ENCODE measurements at regions not wholly inside any gene's neighbourhood (a gene's known extent, or its start where the extent isn't known, plus 50 kb on each side); places are given as distances from the start of the nearest gene placed in this dataset.
"Not testable (repeated sequence)": the region's sequence is repeated elsewhere in the genome, so short reads cannot be mapped to it uniquely, and the experiment has no call there.

GRCh38 chr7:68564306-68565135, 1033.8 kb upstream of the AUTS2 start:
- DNase-seq = no peak
- no peaks in the 10 kb centered on the region for H3K27me3 Mint-ChIP-seq
- peaks cover 0 to 6% of the 10 kb centered on the region in 2 donors for H3K9me3 Mint-ChIP-seq
- H3K4me1 Mint-ChIP-seq = no peaks in the 10 kb centered on the region
- H3K27ac Mint-ChIP-seq = no peak overlapping the region
- ATAC-seq = no peak
- no peak overlapping the region for H3K4me3 Mint-ChIP-seq

- no peak for ATAC-seq
- DNase-seq = no peak
- Mint-ChIP-seq H3K9me3 (no peaks in the 10 kb centered on the region), H3K27ac (no peak overlapping the region), H3K4me3 (no peak overlapping the region), H3K4me1 (no peaks in the 10 kb centered on the region), H3K27me3 (no peaks in the 10 kb centered on the region)
These were observed 1027.0 kb upstream of the AUTS2 start for GRCh38 chr7:68571286-68571685.

GRCh38 chr7:68573271-68574005, 1024.8 kb upstream of the AUTS2 start:
- Mint-ChIP-seq H3K4me3 (no peak overlapping the region), H3K27me3 (no peaks in the 10 kb centered on the region), H3K4me1 (no peaks in the 10 kb centered on the region), H3K27ac (no peak overlapping the region), H3K9me3 (peaks cover under 1 to 2% of the 10 kb centered on the region in 2 donors)
- ATAC-seq = no peak
- no peak for DNase-seq

DNA sequence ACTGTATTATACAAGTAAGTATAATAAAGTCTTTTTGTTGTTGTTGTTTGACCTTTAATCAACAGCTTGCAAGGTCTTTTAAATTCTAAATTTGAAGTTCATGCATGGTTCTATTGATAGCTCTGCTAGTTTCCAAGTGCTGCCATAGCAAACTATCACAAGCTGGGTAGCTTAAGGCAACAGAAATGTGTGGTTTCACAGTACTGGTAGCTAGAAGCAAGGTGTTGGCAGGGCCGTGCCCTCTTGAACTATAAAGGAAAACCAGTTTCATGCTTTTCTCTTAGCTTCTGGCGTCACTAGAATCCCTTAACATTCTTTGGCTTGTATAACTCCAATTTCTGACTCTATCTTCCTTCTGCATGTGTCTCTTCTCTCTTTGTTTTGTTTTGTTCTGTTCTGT, 1021.9 kb upstream of the AUTS2 start:
- Mint-ChIP-seq H3K4me3 (no peak overlapping the region), H3K27ac (no peak overlapping the region), H3K4me1 (no peaks in the 10 kb centered on the region), H3K9me3 (peaks cover 9 to 28% of the 10 kb centered on the region in 2 donors), H3K27me3 (no peaks in the 10 kb centered on the region)
- no peak for ATAC-seq
- DNase-seq = no peak

DNA sequence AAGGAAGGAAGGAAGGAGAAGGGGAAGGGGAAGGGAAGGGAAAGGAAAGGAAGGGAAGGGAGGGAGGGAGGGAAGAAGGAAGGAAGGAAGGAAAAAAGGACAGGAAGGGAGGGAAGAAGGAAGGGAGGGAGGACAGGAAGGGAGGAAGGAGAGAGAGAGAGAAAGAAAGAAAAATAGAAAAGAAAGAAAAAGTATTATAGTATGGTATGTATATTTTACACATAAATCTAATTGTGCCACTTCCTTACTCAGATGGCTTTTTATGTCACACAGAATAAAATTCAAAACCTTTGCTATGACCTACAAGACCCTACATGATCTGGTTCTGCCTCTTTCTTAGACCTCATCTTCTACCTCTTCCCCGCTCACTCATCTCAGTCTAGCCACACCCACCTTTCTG, 1016.9 kb upstream of the AUTS2 start:
- Mint-ChIP-seq H3K4me3 (no peak overlapping the region), H3K4me1 (no peaks in the 10 kb centered on the region), H3K27ac (no peak overlapping the region), H3K9me3 (peaks cover 16 to 39% of the 10 kb centered on the region in 2 donors), H3K27me3 (no peaks in the 10 kb centered on the region)
- ATAC-seq = no peak
- DNase-seq = no peak

DNA sequence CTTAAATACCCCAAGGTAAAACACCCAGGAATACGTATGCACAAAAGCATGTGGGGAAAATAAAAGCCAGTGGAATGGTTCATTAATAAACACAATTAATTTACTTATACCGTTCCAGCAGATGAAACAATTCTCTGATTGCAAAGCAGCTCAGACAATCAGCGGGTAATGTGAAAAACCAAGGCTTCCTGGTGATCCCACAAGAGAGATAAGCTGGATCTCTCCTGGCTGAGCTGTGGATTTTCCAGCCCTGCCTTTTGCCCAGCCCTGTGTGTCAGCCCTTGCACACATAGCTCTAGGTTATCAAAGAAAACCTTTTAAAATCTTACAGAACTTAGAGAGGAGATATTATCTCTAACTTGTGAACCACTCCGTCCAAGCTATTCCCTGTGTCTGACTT, 1010.7 kb upstream of the AUTS2 start:
- H3K4me1 Mint-ChIP-seq = no peaks in the 10 kb centered on the region
- H3K27ac Mint-ChIP-seq = peak overlapping the region in 1 of 2 donors; percentile 72
- peaks cover 0 to 21% of the 10 kb centered on the region in 2 donors for H3K9me3 Mint-ChIP-seq

GRCh38 chr7:68601826-68602225, 996.4 kb upstream of the AUTS2 start:
- Mint-ChIP-seq H3K27me3 (no peaks in the 10 kb centered on the region), H3K4me1 (no peaks in the 10 kb centered on the region), H3K4me3 (no peak overlapping the region), H3K9me3 (peaks cover 6 to 13% of the 10 kb centered on the region in 2 donors), H3K27ac (peak overlapping the region in 1 of 2 donors; percentile 28)
- DNase-seq = no peak
- ATAC-seq = no peak

More for the DNA sequence above, 1010.7 kb upstream of the AUTS2 start:
- no peaks in the 10 kb centered on the region for H3K27me3 Mint-ChIP-seq
- no peak overlapping the region for H3K4me3 Mint-ChIP-seq
- ATAC-seq (no peak), DNase-seq (no peak)

- no peaks in the 10 kb centered on the region for H3K27me3 Mint-ChIP-seq
- H3K9me3 Mint-ChIP-seq = peaks cover 20 to 27% of the 10 kb centered on the region in 2 donors
- no peaks in the 10 kb centered on the region for H3K4me1 Mint-ChIP-seq
- no peak overlapping the region for H3K4me3 Mint-ChIP-seq
- ATAC-seq (no peak), DNase-seq (no peak)
- no peak overlapping the region for H3K27ac Mint-ChIP-seq
These were observed 993.7 kb upstream of the AUTS2 start for GRCh38 chr7:68604541-68604940.

DNA sequence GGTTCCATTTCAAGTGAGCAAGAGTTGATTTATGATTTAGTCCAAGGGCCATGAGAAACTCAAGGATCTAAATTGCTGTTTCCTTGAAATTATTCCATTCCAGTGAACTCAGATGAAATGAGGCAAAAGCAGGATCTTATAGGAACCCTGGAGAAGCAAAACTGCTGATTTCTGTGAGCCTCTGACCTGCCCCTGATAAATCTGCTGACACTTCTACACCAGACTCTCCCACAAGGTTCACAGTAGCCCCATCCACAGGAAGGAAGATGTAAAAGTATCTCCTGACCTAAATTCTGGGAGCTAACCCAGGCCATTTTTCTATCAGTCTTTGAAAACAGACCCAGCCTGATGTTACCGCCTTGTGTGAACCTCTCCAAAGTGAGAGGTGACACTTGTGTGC, 987.6 kb upstream of the AUTS2 start:
- no peak for DNase-seq
- no peaks in the 10 kb centered on the region for H3K27me3 Mint-ChIP-seq
- no peak overlapping the region for H3K27ac Mint-ChIP-seq
- H3K9me3 Mint-ChIP-seq = peaks cover 44 to 48% of the 10 kb centered on the region in 2 donors
- ATAC-seq = no peak
- no peaks in the 10 kb centered on the region for H3K4me1 Mint-ChIP-seq
- no peak overlapping the region for H3K4me3 Mint-ChIP-seq

DNA sequence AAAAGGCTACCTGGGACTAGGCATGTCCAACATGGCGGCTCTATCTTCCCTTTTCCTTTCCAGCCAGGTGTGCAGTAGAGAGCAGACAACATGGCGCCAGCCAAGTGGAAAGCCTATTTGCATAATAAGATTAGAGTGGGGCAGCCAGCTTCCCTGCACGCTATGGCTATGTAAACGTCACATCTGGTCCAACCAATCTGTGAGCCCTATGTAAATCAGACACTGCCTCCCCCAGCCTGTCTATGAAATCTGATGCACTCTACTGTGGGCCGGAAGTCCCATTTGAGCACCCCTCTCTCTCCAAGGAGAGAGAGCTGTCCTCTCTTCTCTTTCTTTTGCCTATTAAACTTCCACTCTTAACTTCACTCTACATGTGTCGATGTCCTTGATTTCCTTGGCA, 984.9 kb upstream of the AUTS2 start:
- ATAC-seq = no peak
- Mint-ChIP-seq H3K27ac (no peak overlapping the region), H3K9me3 (peaks cover 46 to 60% of the 10 kb centered on the region in 2 donors), H3K4me3 (no peak overlapping the region), H3K27me3 (no peaks in the 10 kb centered on the region), H3K4me1 (no peaks in the 10 kb centered on the region)
- no peak for DNase-seq

- ATAC-seq = no peak
- Mint-ChIP-seq H3K27ac (no peak overlapping the region), H3K27me3 (no peaks in the 10 kb centered on the region), H3K4me1 (no peaks in the 10 kb centered on the region), H3K4me3 (no peak overlapping the region), H3K9me3 (peaks cover 41 to 58% of the 10 kb centered on the region in 2 donors)
- no peak for DNase-seq
These were observed 984.4 kb upstream of the AUTS2 start for GRCh38 chr7:68613897-68614296.

DNA sequence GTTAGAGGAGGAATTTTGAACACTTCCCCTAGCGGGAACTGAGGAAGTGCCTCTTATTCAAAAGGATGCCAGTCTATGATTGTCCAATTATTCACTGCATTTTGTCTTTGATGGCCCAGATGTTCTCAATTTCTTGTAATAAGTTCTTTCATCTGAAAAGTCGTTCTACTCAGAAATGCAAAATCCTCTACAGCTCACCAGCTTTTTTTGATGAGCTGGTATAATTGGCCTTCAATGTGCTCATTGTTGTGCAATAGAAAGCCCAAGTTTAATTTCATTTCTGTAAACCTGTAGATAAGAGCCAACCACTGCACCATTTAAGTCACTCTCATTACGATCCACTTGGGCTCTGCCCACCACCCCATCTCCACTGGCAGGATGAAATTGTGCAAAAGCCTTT, 978.7 kb upstream of the AUTS2 start:
- ATAC-seq (no peak), DNase-seq (no peak)
- Mint-ChIP-seq H3K4me3 (no peak overlapping the region), H3K27me3 (no peaks in the 10 kb centered on the region), H3K27ac (no peak overlapping the region), H3K9me3 (peaks cover 26 to 47% of the 10 kb centered on the region in 2 donors), H3K4me1 (no peaks in the 10 kb centered on the region)

- Mint-ChIP-seq H3K4me3 (no peak overlapping the region), H3K4me1 (no peaks in the 10 kb centered on the region), H3K27me3 (no peaks in the 10 kb centered on the region), H3K27ac (no peak overlapping the region), H3K9me3 (peaks cover 14 to 23% of the 10 kb centered on the region in 2 donors)
- no peak for DNase-seq
- ATAC-seq = no peak
These were observed 975.8 kb upstream of the AUTS2 start for GRCh38 chr7:68622500-68622899.

GRCh38 chr7:68623030-68623429, 975.2 kb upstream of the AUTS2 start:
- no peak for ATAC-seq

GRCh38 chr7:68627247-68627864, 970.9 kb upstream of the AUTS2 start:
- no peaks in the 10 kb centered on the region for H3K27me3 Mint-ChIP-seq
- H3K4me1 Mint-ChIP-seq = no peaks in the 10 kb centered on the region
- no peak overlapping the region for H3K4me3 Mint-ChIP-seq
- ATAC-seq (no peak), DNase-seq (no peak)
- peak overlapping the region in 1 of 2 donors; percentile 18 for H3K27ac Mint-ChIP-seq
- H3K9me3 Mint-ChIP-seq = peaks cover 9 to 35% of the 10 kb centered on the region in 2 donors

More at GRCh38 chr7:68623030-68623429, 975.2 kb upstream of the AUTS2 start:
- Mint-ChIP-seq H3K27me3 (no peaks in the 10 kb centered on the region), H3K4me1 (no peaks in the 10 kb centered on the region), H3K27ac (no peak overlapping the region), H3K4me3 (no peak overlapping the region), H3K9me3 (peaks cover 9 to 18% of the 10 kb centered on the region in 2 donors)
- DNase-seq = no peak

GRCh38 chr7:68630914-68631313, 967.4 kb upstream of the AUTS2 start:
- not testable (repeated sequence) for H3K4me3 Mint-ChIP-seq, ATAC-seq, H3K4me1 Mint-ChIP-seq, H3K27me3 Mint-ChIP-seq, DNase-seq, H3K27ac Mint-ChIP-seq
- H3K9me3 Mint-ChIP-seq = peaks cover 6 to 27% of the 10 kb centered on the region in 2 donors

All from stimulated activated naive CD8-positive, alpha-beta T cell treated with anti-CD3 and anti-CD28 coated beads, Interleukin-15, amount 100 ng/mL, for 72 hours (primary cell).